AG08396 (cell line): ENCODE measurements at regions not wholly inside any gene's neighbourhood (a gene's known extent, or its start where the extent isn't known, plus 50 kb on each side); places are given as distances from the start of the nearest gene placed in this dataset.
"Not testable (repeated sequence)": the region's sequence is repeated elsewhere in the genome, so short reads cannot be mapped to it uniquely, and the experiment has no call there.

Experiments
- DNase-seq: peaks from one replicate; pipeline ENCODE4 v3.0.0; 2012; ENCODE audit warnings: low spot score, mixed read lengths

- no peak for DNase-seq
These were observed 182.8 kb upstream of the SMIM30 start for GRCh38 chr7:113301141-113301540.

DNA sequence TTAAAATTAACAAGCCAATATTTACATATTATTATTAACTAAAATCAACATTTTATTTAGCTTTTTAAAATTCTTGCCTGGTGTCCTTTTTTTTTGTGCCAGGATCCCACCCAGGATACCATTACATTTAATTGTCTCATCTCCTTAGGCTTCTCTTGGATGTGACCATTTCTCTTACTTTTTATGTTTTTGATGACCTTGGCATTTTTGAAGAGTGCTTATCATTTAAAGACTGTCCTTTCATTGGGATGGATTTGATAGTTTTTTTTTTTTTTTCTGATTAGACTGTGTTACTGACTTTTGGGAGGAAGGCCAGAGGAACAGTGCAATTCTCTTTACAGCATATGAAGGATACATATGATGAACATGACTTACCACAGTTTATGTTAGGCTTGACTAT lies 181.4 kb upstream of the SMIM30 start:
- no peak for DNase-seq

- no peak for DNase-seq
These were observed 180.1 kb upstream of the SMIM30 start for GRCh38 chr7:113298501-113298900.

DNA sequence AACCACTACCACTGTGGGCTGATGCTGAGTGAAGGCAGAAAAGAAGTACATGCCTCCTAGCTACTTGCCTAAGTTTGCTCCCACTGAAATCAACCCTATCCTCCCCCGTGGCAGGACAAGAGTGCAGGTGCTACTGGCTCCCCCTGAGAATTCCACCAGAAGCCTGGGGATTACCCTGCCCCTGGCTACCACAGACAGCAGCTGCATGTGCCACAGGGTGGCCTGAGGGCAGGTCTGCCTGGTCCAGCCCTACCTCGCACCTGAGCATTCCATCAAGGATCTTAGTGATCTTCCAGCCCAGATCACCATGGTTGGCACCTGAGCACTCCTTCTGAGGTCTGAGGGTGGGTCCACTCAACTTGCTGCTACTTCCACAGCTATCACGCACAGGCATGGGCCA lies 176.4 kb upstream of the SMIM30 start:
- DNase-seq, result no peak

DNA sequence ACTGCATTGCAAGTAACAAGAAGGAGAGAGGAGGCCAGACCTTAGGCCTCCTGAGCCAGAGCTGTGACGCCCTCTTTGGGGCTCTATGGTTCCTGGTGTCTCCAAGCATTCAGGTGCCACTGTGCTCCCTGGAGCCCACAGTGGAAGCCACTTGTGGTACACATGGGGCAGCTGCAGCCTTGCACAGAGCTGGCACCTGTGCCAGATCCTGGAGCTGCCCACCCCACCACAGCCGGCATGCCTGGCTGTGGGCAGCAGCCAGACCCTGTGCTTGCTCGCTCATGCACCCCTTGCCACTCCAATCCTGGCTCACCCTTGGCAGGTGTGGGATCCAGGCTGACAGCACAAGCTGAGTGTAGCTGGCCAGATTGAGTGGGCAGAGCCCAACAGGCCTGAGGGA lies 173.8 kb upstream of the SMIM30 start:
- DNase-seq, result no peak

DNA sequence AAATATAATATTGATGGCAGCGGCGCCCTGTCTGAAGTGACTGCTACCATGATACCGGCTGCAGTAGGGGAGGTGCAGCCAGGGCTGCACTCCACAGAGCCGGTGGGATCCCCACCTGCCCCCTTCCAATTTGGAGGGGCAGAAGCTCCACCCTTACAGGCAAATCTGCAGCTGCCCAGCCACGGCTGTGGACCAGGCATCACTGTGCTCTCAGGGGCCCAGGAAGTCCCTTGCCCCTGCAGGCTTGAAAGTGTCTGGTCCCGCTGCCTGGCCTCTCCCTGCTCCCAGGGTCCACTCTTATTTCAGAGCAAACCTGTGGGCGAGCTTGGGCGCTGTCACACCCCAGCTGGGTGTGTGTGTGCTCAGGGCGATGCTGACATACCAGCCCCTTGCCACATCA lies 172.7 kb upstream of the SMIM30 start:
- no peak for DNase-seq

DNA sequence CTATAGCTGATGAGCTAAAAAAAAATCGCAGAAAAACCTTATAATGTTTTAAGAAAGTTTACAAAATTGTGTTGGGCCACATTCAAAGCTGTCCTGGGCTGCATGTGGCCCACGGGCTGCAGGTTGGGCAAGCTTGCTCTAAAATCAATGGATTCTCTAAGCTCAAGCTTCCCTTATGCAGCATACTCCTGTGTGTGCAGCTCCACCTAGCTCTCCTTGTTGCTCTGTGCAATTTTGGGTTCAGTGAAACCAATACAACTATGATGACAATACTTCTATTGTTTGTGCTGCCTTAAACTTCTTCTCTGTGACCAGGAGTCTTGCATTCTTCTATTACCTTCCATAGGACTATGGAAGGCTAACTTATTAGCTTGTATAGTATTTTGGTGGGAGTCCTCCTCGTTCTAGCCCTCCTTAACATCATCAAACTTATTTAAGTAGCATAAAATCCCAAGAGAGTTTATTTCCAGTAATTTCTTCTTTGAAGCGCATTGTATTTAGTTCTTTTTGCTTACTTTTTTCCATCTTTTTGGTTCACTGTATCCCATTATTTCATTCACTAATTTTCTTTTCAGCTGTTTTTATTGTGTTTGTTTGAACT lies 170.9 kb upstream of the SMIM30 start:
- peak; percentile 30 for DNase-seq

DNA sequence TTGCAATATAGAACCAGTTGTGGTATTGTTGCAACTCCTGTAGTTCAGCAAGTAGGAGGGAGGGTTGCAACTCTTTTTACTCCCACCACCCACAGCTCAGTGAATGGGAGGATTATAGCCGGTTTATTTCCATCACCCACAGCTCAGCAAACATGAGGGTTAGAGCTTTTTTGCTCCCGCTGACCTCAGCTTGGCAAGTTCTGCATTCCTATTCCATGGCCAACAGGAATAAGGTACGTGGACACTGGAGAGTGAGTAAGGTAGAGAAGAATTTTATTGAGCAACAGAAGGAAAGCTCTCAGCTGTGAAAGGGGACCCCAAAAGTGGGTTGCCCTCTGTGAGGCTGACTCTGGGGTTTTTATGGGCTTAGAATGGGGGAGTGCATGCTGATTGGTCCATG lies 167.1 kb upstream of the SMIM30 start:
- DNase-seq, result no peak

- DNase-seq, result peak; percentile 25
These were observed 165.5 kb upstream of the SMIM30 start for GRCh38 chr7:113283861-113284260.

DNA sequence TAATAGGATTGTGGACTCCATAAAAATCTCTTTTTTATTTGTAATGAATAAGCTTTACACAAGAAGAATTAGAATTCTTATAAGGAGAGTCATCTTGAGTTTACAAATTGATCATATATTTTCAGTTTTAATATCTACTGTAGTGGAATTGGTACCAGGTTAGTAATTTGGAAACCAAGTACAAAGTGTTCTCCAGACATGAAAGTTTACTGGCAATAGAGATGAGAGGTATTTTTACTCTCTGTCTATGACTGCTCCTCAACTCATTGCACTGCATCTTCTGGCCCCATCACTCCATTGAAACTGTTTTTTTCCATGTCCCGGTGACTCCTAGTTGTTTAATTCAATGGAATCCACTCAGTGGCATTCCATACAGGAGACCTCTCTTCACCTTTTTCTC lies 164.5 kb upstream of the SMIM30 start:
- no peak for DNase-seq

DNA sequence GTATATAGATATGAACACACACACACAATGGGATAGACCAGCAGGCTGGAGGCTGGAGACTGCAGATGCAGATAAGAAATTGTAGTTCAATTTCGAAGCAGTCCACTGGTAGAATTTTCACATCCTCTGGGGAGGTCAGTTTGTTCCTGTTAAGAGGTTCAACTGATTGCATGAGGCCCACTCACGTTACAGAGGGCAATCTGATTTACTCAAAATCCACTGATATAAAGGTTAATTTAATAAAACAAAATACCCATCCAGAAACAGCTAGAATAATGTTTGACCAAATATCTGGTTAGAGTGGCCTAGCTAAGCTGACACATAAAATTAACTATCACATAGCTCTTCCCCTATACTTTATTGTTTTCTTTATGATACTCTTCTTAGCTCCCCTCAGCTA lies 162.9 kb upstream of the SMIM30 start:
- DNase-seq, result no peak

- DNase-seq, result no peak
These were observed 160.9 kb upstream of the SMIM30 start for GRCh38 chr7:113279256-113279655.

DNA sequence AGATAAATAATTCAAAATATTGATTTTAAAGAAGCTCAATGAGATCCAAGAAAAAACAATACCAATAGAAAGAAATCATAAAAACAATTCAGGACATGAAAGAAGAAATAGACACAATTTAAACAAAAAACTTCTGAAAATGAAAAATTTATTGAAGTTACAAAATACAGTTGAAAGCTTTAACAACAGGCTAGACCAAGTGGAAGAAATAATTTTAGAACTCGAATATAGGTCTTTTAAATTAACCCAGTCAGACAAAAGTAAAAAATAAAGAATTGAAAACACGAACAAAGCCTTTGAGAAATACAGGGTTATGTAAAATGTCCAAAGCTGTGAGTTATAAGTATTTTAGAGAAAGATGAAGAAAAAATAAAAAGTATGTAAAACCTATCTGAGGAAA lies 152.4 kb upstream of the SMIM30 start:
- no peak for DNase-seq

DNA sequence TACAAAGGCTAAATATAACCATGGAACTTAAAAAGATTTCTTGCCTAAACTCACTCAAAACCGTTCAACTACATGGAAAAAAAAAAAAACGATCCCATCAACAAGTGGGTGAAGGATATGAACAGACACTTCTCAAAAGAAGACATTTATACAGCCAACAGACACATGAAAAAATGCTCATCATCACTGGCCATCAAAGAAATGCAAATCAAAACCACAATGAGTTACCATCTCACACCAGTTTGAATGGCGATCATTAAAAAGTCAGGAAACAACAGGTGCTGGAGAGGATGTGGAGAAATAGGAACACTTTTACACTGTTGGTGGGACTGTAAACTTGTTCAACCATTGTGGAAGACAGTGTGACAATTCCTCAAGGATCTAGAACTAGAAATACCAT lies 151.2 kb upstream of the SMIM30 start:
- DNase-seq, result not testable (repeated sequence)

GRCh38 chr7:113268757-113269156 lies 150.4 kb upstream of the SMIM30 start:
- no peak for DNase-seq

DNA sequence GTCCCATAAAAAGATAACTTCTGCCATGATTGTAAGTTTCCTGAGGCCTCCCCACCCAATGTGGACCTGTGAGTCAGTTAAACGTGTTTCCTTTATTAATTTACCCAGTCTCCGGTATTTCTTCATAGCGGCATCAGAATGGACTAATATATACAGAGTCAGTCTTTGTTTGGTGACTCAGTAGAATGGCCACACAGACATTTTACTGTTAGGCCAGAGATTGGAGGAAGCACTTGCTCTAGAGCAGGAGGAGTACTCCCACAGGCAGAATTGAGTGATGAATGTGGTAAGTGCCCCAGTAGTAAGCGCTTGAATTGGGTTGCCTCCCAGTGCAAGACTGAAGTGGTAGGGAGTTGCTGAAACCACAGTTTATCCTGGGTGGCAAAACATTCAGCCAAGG lies 149.5 kb upstream of the SMIM30 start:
- DNase-seq, result peak; percentile 48

- DNase-seq, result no peak
These were observed 148.9 kb upstream of the SMIM30 start for GRCh38 chr7:113267271-113267670.

DNA sequence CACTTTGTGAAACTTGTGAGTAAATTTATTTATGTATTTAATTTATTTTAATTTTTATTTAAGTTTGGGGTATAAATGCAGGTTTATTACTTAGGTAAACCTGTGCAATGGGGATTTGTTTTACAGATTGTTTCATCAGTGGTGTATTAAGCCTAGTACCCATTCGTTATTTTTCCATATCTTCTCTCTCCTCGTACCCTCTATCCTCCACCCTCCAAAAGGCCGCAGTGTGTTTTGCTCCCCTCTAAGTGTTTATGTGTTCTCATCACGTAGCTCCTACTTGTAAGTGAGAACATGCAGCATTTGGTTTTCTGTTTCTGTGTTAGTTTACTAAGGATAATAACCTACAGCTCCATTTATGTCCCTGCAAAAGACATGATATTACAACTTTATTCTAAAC lies 145.4 kb upstream of the SMIM30 start:
- DNase-seq, result no peak

GRCh38 chr7:113263215-113263742 lies 144.9 kb upstream of the SMIM30 start:
- DNase-seq, result not testable (repeated sequence)

GRCh38 chr7:113256883-113257531 lies 138.7 kb upstream of the SMIM30 start:
- no peak for DNase-seq

DNA sequence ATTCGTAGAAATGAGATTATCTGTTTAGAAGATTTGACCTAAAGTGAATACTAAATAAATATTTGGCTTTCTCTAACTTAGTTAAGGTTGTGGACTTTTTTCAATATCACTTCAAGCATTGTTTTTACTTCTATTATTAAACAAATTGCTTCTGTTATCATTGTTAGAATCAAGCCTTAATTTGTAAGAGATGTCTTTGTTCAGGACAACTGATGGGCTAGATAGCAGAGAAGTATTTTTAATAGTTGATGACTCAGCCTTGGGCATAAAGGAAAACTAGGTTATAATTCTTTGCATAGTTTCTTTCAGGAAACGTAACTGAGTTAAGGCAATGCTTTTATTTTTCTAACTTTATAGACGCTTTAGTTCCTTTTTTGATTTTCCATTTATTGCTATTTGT lies 128.8 kb upstream of the SMIM30 start:
- DNase-seq, result no peak

DNA sequence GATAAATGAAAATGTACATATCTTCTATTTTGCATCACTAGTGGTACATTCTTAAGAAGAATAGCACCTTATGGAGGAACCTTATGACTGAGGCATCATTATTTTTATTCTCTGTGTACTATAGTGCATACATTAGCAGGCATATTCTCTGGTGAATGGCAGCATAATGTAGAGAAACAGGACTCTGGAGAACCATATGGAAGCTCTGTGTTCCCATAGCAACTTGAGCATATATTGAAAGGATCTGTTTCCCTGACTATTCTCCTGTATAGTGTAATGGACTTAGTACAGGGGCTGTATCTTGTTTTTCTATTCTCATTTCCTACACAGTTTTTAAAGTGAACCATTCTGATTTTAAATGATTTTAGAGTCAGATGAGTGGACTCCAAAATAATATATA lies 128.4 kb upstream of the SMIM30 start:
- no peak for DNase-seq

- no peak for DNase-seq
These were observed 114.5 kb upstream of the SMIM30 start for GRCh38 chr7:113232885-113233284.

- DNase-seq, result no peak
These were observed 112.3 kb upstream of the SMIM30 start for GRCh38 chr7:113230691-113231090.
